H9 (cell line): ENCODE measurements at regions not wholly inside any gene's neighbourhood (a gene's known extent, or its start where the extent isn't known, plus 50 kb on each side); places are given as distances from the start of the nearest gene placed in this dataset.

Source experiments
- DNase-seq: peaks from one replicate; pipeline ENCODE4 v3.0.0-alpha.2; 2017
- H2AFZ ChIP-seq: one replicate; pipeline ENCODE4 v1.6.1; 2013; ENCODE audit warnings: mild to moderate bottlenecking, low read length, control low read depth, moderate library complexity
- H2AK5ac ChIP-seq: 2 replicates; pipeline ENCODE4 v1.6.1; 2013; ENCODE audit warnings: low read length, control low read depth, mixed read lengths; ENCODE audit not compliant: insufficient read length
- H2BK120ac ChIP-seq: one replicate; pipeline ENCODE4 v1.6.1; 2013; ENCODE audit warnings: low read depth, mild to moderate bottlenecking, low read length, control low read depth, inconsistent platforms; ENCODE audit not compliant: poor library complexity, severe bottlenecking
- H2BK12ac ChIP-seq: 2 replicates; pipeline ENCODE4 v1.6.1; 2013; ENCODE audit warnings: low read length, control low read depth, mixed read lengths, low read depth; ENCODE audit not compliant: insufficient read length
- H2BK15ac ChIP-seq: 2 replicates; pipeline ENCODE4 v1.6.1; 2013; ENCODE audit warnings: low read depth, low read length, control low read depth
- H2BK20ac ChIP-seq: one replicate; pipeline ENCODE4 v1.6.1; 2013; ENCODE audit warnings: low read depth, mild to moderate bottlenecking, low read length, control low read depth, inconsistent platforms; ENCODE audit not compliant: poor library complexity, severe bottlenecking
- H2BK5ac ChIP-seq: 2 replicates; pipeline ENCODE4 v1.6.1; 2013; ENCODE audit warnings: low read length, control low read depth, mixed read lengths; ENCODE audit not compliant: insufficient read length
- H3K14ac ChIP-seq: 2 replicates; pipeline ENCODE4 v1.6.1; 2013; ENCODE audit warnings: low read length, control low read depth; ENCODE audit not compliant: insufficient read depth
- H3K18ac ChIP-seq: 2 replicates; pipeline ENCODE4 v1.6.1; 2013; ENCODE audit warnings: low read depth, mild to moderate bottlenecking, mixed read lengths, low read length, control low read depth; ENCODE audit not compliant: insufficient read length
- H3K23ac ChIP-seq: 2 replicates; pipeline ENCODE4 v1.6.1; 2013; ENCODE audit warnings: low read length, control low read depth, mixed read lengths, low read depth; ENCODE audit not compliant: insufficient read length
- H3K23me2 ChIP-seq: 2 replicates; pipeline ENCODE4 v1.6.1; 2013; ENCODE audit warnings: low read depth, mild to moderate bottlenecking, mixed read lengths, low read length, control low read depth; ENCODE audit not compliant: insufficient read length, poor library complexity, severe bottlenecking
- H3K27ac ChIP-seq: 2 replicates; pipeline ENCODE4 v1.5.1; 2013; ENCODE audit warnings: low read length, control low read depth, mixed read lengths, low read depth; ENCODE audit not compliant: insufficient read length
- H3K27me3 ChIP-seq: 2 replicates; pipeline ENCODE4 v1.6.1; 2013; ENCODE audit warnings: low read length, control low read depth, inconsistent platforms; ENCODE audit not compliant: insufficient read depth
- H3K4ac ChIP-seq: 2 replicates; pipeline ENCODE4 v1.6.1; 2013; ENCODE audit warnings: low read depth, mild to moderate bottlenecking, control low read depth, inconsistent platforms, low read length, moderate library complexity
- H3K4me1 ChIP-seq: 2 replicates; pipeline ENCODE4 v1.6.1; 2013; ENCODE audit warnings: low read length, control low read depth, inconsistent platforms; ENCODE audit not compliant: insufficient read depth
- H3K4me2 ChIP-seq: 2 replicates; pipeline ENCODE4 v1.6.1; 2013; ENCODE audit warnings: low read length, control low read depth, mixed read lengths; ENCODE audit not compliant: insufficient read length, insufficient read depth
- H3K56ac ChIP-seq: 2 replicates; pipeline ENCODE4 v1.6.1; 2013; ENCODE audit warnings: low read depth, mild to moderate bottlenecking, mixed read lengths, low read length, control low read depth; ENCODE audit not compliant: insufficient read length
- H3K79me1 ChIP-seq: 2 replicates; pipeline ENCODE4 v1.6.1; 2013; ENCODE audit warnings: low read depth, mild to moderate bottlenecking, moderate library complexity, low read length, control low read depth, inconsistent platforms; ENCODE audit not compliant: insufficient read depth, poor library complexity, severe bottlenecking
- H3K79me2 ChIP-seq: 2 replicates; pipeline ENCODE4 v1.6.1; 2013; ENCODE audit warnings: low read length, control low read depth, inconsistent platforms; ENCODE audit not compliant: insufficient read depth
- H3K9ac ChIP-seq: 2 replicates; pipeline ENCODE4 v1.6.1; 2013; ENCODE audit warnings: low read length, control low read depth, mixed read lengths; ENCODE audit not compliant: insufficient read length; ENCODE audit errors: extremely low read depth
- H3K9me3 ChIP-seq: one replicate; pipeline ENCODE4 v1.6.1; 2013; ENCODE audit warnings: low read depth, low read length, inconsistent platforms; ENCODE audit not compliant: control insufficient read depth
- H3T11ph ChIP-seq: one replicate; pipeline ENCODE4 v1.6.1; 2013; ENCODE audit warnings: mild to moderate bottlenecking, low read length, control low read depth, inconsistent platforms
- H4K20me1 ChIP-seq: one replicate; pipeline ENCODE4 v1.6.1; 2013; ENCODE audit not compliant: control insufficient read depth, insufficient read length, insufficient read depth
- H4K5ac ChIP-seq: 2 replicates; pipeline ENCODE4 v1.6.1; 2013; ENCODE audit warnings: low read depth, mild to moderate bottlenecking, mixed read lengths, low read length, control low read depth; ENCODE audit not compliant: insufficient read length
- H4K8ac ChIP-seq: replicated peaks from 2 replicates; pipeline ENCODE4 v1.6.1; 2013; ENCODE audit warnings: low read length, control low read depth, mixed read lengths, low read depth; ENCODE audit not compliant: insufficient read length
- H4K91ac ChIP-seq: 2 replicates; pipeline ENCODE4 v1.6.1; 2013; ENCODE audit warnings: low read depth, mild to moderate bottlenecking, moderate library complexity, mixed read lengths, low read length, control low read depth; ENCODE audit not compliant: insufficient read length
- H3K27ac Mint-ChIP-seq, 3 experiments: 2 replicates in 2 of 3; 3 replicates in 1 of 3; pipeline ENCODE4 v1.8.0; 2020 to 2021; ENCODE audit warnings: mixed read lengths in 3 of 3, mild to moderate bottlenecking in 1 of 3, moderate library complexity in 1 of 3
- H3K27me3 Mint-ChIP-seq: 2 replicates; pipeline ENCODE4 v1.8.0; 2021; ENCODE audit warnings: low read depth, mild to moderate bottlenecking, moderate library complexity, mixed read lengths
- H3K36me3 Mint-ChIP-seq, 3 experiments: 2 replicates in 2 of 3; 3 replicates in 1 of 3; pipeline ENCODE4 v1.8.0; 2020 to 2021; ENCODE audit warnings: low read depth in 3 of 3, mixed read lengths in 3 of 3; ENCODE audit not compliant: insufficient read depth in 1 of 3
- H3K4me1 Mint-ChIP-seq, 2 experiments: 2 replicates each; pipeline ENCODE4 v1.8.0; 2020; ENCODE audit warnings: mixed read lengths in 2 of 2
- H3K4me3 Mint-ChIP-seq, 2 experiments: 2 replicates in 1 of 2; 3 replicates in 1 of 2; pipeline ENCODE4 v1.8.0; 2020 to 2021; ENCODE audit warnings: mild to moderate bottlenecking in 2 of 2, mixed read lengths in 2 of 2, moderate library complexity in 1 of 2
- H3K9me3 Mint-ChIP-seq, 2 experiments: 2 replicates in 1 of 2; 3 replicates in 1 of 2; pipeline ENCODE4 v1.8.0; 2020; ENCODE audit warnings: mild to moderate bottlenecking in 2 of 2, mixed read lengths in 2 of 2, moderate library complexity in 1 of 2
- CTCF ChIP-seq: fragments of 200-600 bp; sonication (generic); conservative IDR thresholded peaks from 3 replicates; pipeline ENCODE4 v1.8.0; 2021; ENCODE audit warnings: antibody characterized with exemption, mild to moderate bottlenecking
- WGBS: extraction: QIAGEN DNeasy Blood & Tissue Kit; methylation state at CpG from one replicate; pipeline ENCODE4 v1.1.7; 2013; ENCODE audit warnings: missing lambda C conversion rate, low lambda C conversion rate, mixed read lengths; ENCODE audit not compliant: insufficient read length; ENCODE audit errors: extremely low coverage; 5-methylcytosine and 5-hydroxymethylcytosine counted together

DNA sequence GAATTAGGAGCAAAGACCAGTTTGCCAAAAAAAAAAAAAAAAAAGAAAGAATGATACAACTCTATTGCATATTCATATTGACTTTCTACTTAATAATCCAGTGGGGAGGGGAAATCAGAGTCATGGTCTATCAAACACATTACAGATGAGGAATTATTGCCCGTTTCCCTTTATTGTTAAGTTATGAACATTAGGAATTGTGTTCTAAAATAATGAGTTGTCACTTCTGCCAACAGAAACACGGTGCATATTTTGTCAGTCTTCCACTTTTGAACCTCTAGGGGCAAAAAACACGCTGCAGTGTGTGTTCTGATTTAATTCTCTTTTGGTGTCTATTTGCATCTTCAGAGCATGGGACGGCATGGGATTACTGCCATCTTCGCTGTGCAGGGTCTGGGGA lies 115.7 kb upstream of the RHOBTB1 start:
- Mint-ChIP-seq H3K4me3 (no peak overlapping the region), H3K27ac (peak overlapping the region in 1 of 3 experiments; percentile 68; a peak in 1 of 7 replicates), H3K4me1 (no peaks in the 10 kb centered on the region), H3K27me3 (no peaks in the 10 kb centered on the region), H3K36me3 (no peaks in the 10 kb centered on the region), H3K9me3 (no peaks in the 10 kb centered on the region; a peak in 1 of 5 replicates)
- Histone ChIP-seq H4K91ac (no peak overlapping the region), H4K20me1 (no peaks in the 10 kb centered on the region), H2BK120ac (no peak overlapping the region), H3K4me1 (no peaks in the 10 kb centered on the region), H4K8ac (no peak overlapping the region), H3K27ac (no peak overlapping the region), H3K18ac (no peak overlapping the region), H2AK5ac (no peak overlapping the region), H2BK20ac (no peak overlapping the region), H3K23me2 (no peaks in the 10 kb centered on the region), H3K79me2 (no peaks in the 10 kb centered on the region), H3K27me3 (no peaks in the 10 kb centered on the region), H3K23ac (no peak overlapping the region), H3K56ac (no peak overlapping the region), H3T11ph (no peak overlapping the region), H2AFZ (no peak overlapping the region), H2BK15ac (no peak overlapping the region), H3K9ac (no peak overlapping the region), H3K4ac (no peak overlapping the region), H4K5ac (no peak overlapping the region), H3K9me3 (no peaks in the 10 kb centered on the region), H2BK12ac (no peak overlapping the region), H3K14ac (no peak overlapping the region), H3K4me2 (no peak overlapping the region), H3K79me1 (no peaks in the 10 kb centered on the region), H2BK5ac (no peak overlapping the region)
- no peak for DNase-seq
- TF ChIP-seq CTCF, result peak; percentile 13; the same call in 1 of the 3 replicates
- no CpG with 5 or more reads among the region's 5 CpGs for WGBS
